Peyer's patch (tissue), 4 donors: ENCODE measurements at regions not wholly inside any gene's neighbourhood (a gene's known extent, or its start where the extent isn't known, plus 50 kb on each side); places are given as distances from the start of the nearest gene placed in this dataset.

Source experiments
- CTCF ChIP-seq, 6 experiments: fragments of 450-650 bp in 4 of 6; fragments of 200-600 bp in 2 of 6; sonication (generic) in 1 of 6; IDR thresholded peaks; one replicate each; pipeline ENCODE4 v1.5.1; 2017 to 2019; ENCODE audit warnings: antibody characterized with exemption in 6 of 6, mild to moderate bottlenecking in 3 of 6, moderate library complexity in 1 of 6
- POLR2A ChIP-seq, 2 donors: fragments of 450-650 bp; IDR thresholded peaks; one replicate each; pipeline ENCODE4 v1.5.1; 2017; ENCODE audit warnings: antibody characterized with exemption in 2 of 2, mild to moderate bottlenecking in 2 of 2, moderate library complexity in 2 of 2

GRCh38 chr3:182621435-182622240 is 171.7 kb upstream of the ATP11B start:
- no peak for TF ChIP-seq CTCF (IDR thresholded peaks at IDR 0.05)
- no peak for TF ChIP-seq POLR2A (IDR thresholded peaks at IDR 0.05)
